GM13977 (cell line): ENCODE measurements at regions not wholly inside any gene's neighbourhood (a gene's known extent, or its start where the extent isn't known, plus 50 kb on each side); places are given as distances from the start of the nearest gene placed in this dataset.

Source experiments
- DNase-seq: peaks from one replicate; pipeline ENCODE4 v3.0.0; 2012; ENCODE audit warnings: low spot score
- in situ Hi-C: fragments of 300-500 bp; cut with MboI; formaldehyde crosslinking; loops from one replicate; pipeline ENCODE4 v1.12.0; 2022; ENCODE audit warnings: low sequenced_read_pairs, low pct_unique_long_range_greater_than_20kb, mixed read lengths, inconsistent platforms; ENCODE audit not compliant: unreplicated experiment
- TF ChIP-seq, protein P1 (sequence below): IDR thresholded peaks from 2 replicates; pipeline ENCODE4 v1.5.1; 2012; ENCODE audit warnings: mild to moderate bottlenecking, control low read depth; ENCODE audit not compliant: insufficient read depth; ENCODE audit errors: extremely low read depth, missing control alignments

DNA sequence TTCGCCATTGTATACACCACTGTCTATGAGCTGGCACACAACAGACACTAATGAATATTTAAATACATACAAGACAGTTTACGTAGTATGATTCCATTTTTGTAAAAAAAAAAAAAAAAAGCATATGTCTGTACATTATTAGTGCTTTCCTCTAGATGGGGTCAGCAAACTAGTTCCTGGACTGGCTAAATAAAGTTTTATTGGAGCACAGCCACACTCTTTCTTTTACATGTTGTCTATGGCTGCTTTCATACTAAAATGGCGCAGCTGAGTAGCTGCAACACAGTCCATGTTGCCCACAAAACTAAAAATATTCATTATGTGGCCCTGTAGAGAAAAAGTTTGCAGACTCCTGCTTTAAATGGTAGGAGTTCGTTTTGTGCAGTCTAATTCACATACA is 70.7 kb upstream of the FRMD4B start:
- in situ Hi-C loops, result no loop called here
- TF ChIP-seq, protein P1, sequence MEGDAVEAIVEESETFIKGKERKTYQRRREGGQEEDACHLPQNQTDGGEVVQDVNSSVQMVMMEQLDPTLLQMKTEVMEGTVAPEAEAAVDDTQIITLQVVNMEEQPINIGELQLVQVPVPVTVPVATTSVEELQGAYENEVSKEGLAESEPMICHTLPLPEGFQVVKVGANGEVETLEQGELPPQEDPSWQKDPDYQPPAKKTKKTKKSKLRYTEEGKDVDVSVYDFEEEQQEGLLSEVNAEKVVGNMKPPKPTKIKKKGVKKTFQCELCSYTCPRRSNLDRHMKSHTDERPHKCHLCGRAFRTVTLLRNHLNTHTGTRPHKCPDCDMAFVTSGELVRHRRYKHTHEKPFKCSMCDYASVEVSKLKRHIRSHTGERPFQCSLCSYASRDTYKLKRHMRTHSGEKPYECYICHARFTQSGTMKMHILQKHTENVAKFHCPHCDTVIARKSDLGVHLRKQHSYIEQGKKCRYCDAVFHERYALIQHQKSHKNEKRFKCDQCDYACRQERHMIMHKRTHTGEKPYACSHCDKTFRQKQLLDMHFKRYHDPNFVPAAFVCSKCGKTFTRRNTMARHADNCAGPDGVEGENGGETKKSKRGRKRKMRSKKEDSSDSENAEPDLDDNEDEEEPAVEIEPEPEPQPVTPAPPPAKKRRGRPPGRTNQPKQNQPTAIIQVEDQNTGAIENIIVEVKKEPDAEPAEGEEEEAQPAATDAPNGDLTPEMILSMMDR, result no peak

DNA sequence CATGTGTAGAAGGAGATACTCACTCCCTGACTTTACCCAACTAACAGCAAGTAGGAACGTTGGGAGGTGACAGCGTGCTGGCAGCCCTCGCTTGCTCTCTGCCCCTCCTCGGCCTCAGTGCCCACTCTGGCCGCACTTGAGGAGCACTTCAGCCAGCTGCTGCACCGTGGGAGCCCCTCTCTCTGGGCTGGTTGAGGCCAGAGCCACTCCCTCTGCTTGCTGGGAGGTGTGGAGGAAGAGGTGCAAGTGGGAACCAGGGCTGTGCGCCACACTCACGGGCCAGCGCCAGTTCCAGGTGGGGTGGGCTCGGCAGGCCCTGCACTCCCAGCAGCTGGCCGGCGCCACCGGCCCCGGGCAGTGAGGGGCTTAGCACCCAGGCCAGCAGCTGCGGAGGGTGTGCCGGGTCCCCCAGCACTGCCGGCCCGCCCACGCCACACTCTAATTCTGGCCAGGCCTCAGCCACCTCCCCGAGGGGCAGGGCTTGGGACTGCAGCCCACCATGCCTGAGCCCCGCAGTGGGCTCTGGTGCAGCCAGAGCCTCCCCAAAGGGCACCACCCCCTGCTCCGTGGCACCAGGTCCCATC is 68.4 kb upstream of the FRMD4B start:
- TF ChIP-seq, protein P1, result no peak
- DNase-seq, result no peak
- in situ Hi-C loops, result no loop called here

More for the DNA sequence above, 70.7 kb upstream of the FRMD4B start:
- no peak for DNase-seq

DNA sequence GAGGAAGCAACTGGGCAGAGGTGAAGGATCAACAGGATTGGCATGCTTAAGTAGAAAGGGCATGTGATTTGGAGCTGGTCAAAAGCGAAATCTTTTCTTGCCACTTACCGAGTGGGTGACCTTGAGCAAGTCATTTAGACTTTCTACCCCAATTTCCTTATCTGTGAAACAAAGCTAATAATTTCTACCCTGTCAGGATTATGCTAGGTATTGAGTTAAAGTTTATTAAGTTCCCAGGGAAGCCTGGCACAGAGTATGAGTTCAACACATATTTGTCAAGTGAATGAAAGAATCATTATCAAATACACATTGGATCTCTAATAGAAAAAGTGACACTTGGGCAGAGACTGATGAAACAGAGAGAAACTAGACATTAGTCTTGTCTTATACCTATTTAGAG is 66.4 kb upstream of the FRMD4B start:
- no peak for DNase-seq
- in situ Hi-C loops, result no loop called here
- TF ChIP-seq, protein P1, result no peak

DNA sequence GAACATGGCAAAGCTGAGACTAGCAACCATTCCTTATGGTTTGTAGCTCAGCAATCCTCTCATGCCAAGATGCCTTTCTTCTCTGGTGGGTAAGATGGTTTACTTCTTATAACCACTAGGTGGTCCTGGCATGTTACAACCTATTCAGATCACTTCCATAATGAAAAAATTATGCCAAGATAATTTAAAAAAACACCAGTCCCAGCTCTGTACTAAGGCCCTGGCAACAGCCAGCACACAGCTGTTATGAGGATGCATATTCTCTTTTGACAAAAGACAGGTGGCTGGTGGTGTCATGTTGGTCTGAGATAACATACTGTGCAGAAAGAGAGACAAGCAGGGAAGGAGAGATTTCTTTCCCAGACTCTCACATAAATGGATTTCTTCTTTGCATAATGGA is 65.7 kb upstream of the FRMD4B start:
- no peak for DNase-seq
- TF ChIP-seq, protein P1, result no peak
- in situ Hi-C loops, result no loop called here

DNA sequence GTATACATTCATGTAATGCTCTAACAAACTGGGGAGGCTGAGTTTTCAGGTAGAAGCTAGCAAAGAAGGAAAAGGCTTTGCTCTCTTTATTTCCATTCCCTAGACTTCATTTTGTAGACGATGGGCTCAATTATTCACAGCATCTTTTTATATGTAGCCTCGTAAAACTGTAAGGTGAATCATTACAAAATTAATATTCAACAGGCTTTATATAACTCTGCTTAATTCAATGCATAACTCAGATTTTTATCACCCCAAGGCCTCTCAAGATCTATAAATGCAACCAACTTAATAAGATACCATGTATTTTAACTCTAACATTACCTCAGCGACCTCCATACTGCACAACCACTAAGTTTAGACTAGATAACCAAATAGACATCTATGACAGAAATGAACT is 63.0 kb upstream of the FRMD4B start:
- in situ Hi-C loops, result no loop called here

DNA sequence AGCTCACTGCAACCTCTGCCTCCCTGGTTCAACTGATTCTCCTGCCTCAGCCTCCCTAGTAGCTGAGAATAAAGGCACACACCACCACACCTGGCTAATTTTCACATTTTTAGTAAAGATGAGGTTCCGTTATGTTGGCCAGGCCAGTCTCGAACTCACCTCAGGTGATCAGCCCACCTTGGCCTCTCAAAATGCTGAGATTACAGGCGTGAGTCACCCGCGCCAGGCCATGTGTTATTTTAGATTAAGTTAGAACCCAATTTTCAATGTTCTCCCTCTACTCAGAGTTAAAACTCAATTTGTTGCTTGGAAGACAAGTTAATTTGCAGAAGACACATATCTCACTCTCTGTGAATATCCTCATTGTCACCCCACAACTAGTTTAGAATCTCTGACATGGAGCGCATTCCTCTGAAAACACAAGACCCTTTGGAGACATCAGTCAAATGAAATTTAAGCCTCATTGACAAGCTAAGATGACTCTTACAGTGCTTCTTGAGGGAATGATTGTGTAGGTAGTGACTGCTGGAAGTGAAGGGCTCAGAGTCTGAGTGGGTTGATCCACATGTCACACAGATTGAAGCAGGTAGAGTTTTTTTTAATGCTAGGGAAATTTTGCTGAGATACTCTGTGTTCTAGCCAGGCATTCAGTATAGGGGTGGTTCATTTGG is 60.6 kb upstream of the FRMD4B start:
- TF ChIP-seq, protein P1, result no peak
- DNase-seq, result no peak
- in situ Hi-C loops, result no loop called here

More for the DNA sequence above, 63.0 kb upstream of the FRMD4B start:
- DNase-seq, result no peak
- TF ChIP-seq, protein P1, result no peak
